A549 (cell line): ENCODE measurements at regions not wholly inside any gene's neighbourhood (a gene's known extent, or its start where the extent isn't known, plus 50 kb on each side); places are given as distances from the start of the nearest gene placed in this dataset.

Experiments
- ATAC-seq, 2 experiments: fragments of 200-7000 bp in 1 of 2; fragments of >200 bp in 1 of 2; cut with Nextera tagmentation in 1 of 2; cut with Tn5 transposase in 1 of 2; 3 replicates each; pipeline versions ENCODE4 v1.8.0 to v1.9.1; 2018 to 2020; ENCODE audit warnings: mild to moderate bottlenecking in 1 of 2, moderate library complexity in 1 of 2
- CTCF ChIA-PET: fragments of 300-600 bp; sonication (Branson Sonifier 250); formaldehyde crosslinking; extraction: SDS; loops from one replicate; lab custom pipeline; 2021; ENCODE audit warnings: antibody characterized with exemption, inconsistent platforms; lab: Yijun Ruan, JAX
- POLR2A ChIA-PET: fragments of 350-600 bp; formaldehyde crosslinking; extraction: SDS; loops from one replicate; lab custom pipeline; 2021; ENCODE audit warnings: antibody characterized with exemption, inconsistent platforms; lab: Yijun Ruan, JAX
- DNase-seq, 2 experiments: peaks; one replicate each; pipeline versions ENCODE4 v3.0.0 to v3.0.0-alpha.2; 2011 to 2016; ENCODE audit warnings: low read depth in 1 of 2, low spot score in 1 of 2
- FAIRE-seq: peaks from 2 replicates; lab custom pipeline; 2011; peaks lifted over from hg19 to GRCh38; lab: Jason Lieb, UNC
- H3K27ac ChIP-seq, 2 experiments: fragments of >200 bp; sonication (Bioruptor Twin); formaldehyde crosslinking; 3 replicates each; pipeline ENCODE4 v1.5.1; 2016 to 2017
- H3K4me1 ChIP-seq: fragments of >200 bp; sonication (Bioruptor Twin); formaldehyde crosslinking; 3 replicates; pipeline ENCODE4 v1.6.1; 2016
- H3K4me2 ChIP-seq: fragments of >200 bp; sonication (Bioruptor Twin); formaldehyde crosslinking; 3 replicates; pipeline ENCODE4 v1.6.1; 2016
- H3K4me3 ChIP-seq: fragments of >200 bp; sonication (Bioruptor Twin); formaldehyde crosslinking; 3 replicates; pipeline ENCODE4 v1.5.1; 2016
- H3K9me3 ChIP-seq: fragments of >200 bp; sonication (Bioruptor Twin); formaldehyde crosslinking; 3 replicates; pipeline ENCODE4 v1.6.1; 2016
- CBX2 ChIP-seq: fragments of 200-600 bp; sonication (generic); IDR thresholded peaks from 2 replicates; pipeline ENCODE4 v1.6.1; 2016; ENCODE audit warnings: low read depth, mild to moderate bottlenecking, borderline replicate concordance
- CHD2 ChIP-seq: fragments of 150-350 bp; IDR thresholded peaks from 2 replicates; pipeline ENCODE4 v1.6.1; 2014; ENCODE audit warnings: low read length; ENCODE audit not compliant: partially characterized antibody
- EHF ChIP-seq: fragments of 250-450 bp; sonication (Bioruptor Pico); IDR thresholded peaks from 2 replicates; pipeline ENCODE4 v1.5.0; 2020; ENCODE audit warnings: mild to moderate bottlenecking
- EP300 ChIP-seq, 2 experiments: fragments of >200 bp; sonication (Bioruptor Twin); formaldehyde crosslinking; IDR thresholded peaks; 2 replicates in 1 of 2; 3 replicates in 1 of 2; pipeline ENCODE4 v1.6.1; 2016 to 2017
- FOXS1 ChIP-seq: fragments of 250-450 bp; sonication (Bioruptor Pico); IDR thresholded peaks from 2 replicates; pipeline ENCODE4 v1.5.0; 2020; ENCODE audit warnings: mild to moderate bottlenecking, moderate library complexity
- HEYL ChIP-seq: fragments of 250-450 bp; sonication (Bioruptor Pico); IDR thresholded peaks from 2 replicates; pipeline ENCODE4 v1.8.0; 2021; ENCODE audit warnings: mild to moderate bottlenecking, moderate library complexity
- HOXB13 ChIP-seq: fragments of 250-450 bp; sonication (Bioruptor Pico); IDR thresholded peaks from 2 replicates; pipeline ENCODE4 v1.5.0; 2020; ENCODE audit warnings: low read depth, mild to moderate bottlenecking, moderate library complexity
- HOXB5 ChIP-seq: fragments of 250-450 bp; sonication (Bioruptor Pico); IDR thresholded peaks from 2 replicates; pipeline ENCODE4 v1.5.0; 2020; ENCODE audit warnings: mild to moderate bottlenecking, moderate library complexity
- KDM5A ChIP-seq: fragments of 200-600 bp; sonication (generic); IDR thresholded peaks from 2 replicates; pipeline ENCODE4 v1.6.1; 2016; ENCODE audit warnings: antibody characterized with exemption, mild to moderate bottlenecking
- NFE2L2 ChIP-seq: fragments of 150-350 bp; conservative IDR thresholded peaks from 2 replicates; pipeline ENCODE4 v1.6.1; 2014; ENCODE audit warnings: low read length
- NPAS2 ChIP-seq: fragments of 250-450 bp; sonication (Bioruptor Pico); IDR thresholded peaks from 2 replicates; pipeline ENCODE4 v1.8.0; 2022; ENCODE audit warnings: mild to moderate bottlenecking, moderate library complexity, borderline replicate concordance
- PHF8 ChIP-seq: fragments of 200-600 bp; sonication (generic); IDR thresholded peaks from 2 replicates; pipeline ENCODE4 v1.6.1; 2016; ENCODE audit warnings: low read depth, mild to moderate bottlenecking, antibody characterized with exemption, moderate library complexity, borderline replicate concordance
- POLR2A ChIP-seq: IDR thresholded peaks from 2 replicates; pipeline ENCODE4 v1.6.1; 2012; ENCODE audit warnings: mild to moderate bottlenecking, low read length
- POLR2AphosphoS2 ChIP-seq: conservative IDR thresholded peaks from 2 replicates; pipeline ENCODE4 v1.6.1; 2012; ENCODE audit warnings: low read length, improper control_type of control experiment, inconsistent platforms
- RAD21 ChIP-seq, 2 experiments: fragments of >200 bp in 1 of 2; sonication (Bioruptor Twin) in 1 of 2; formaldehyde crosslinking in 1 of 2; IDR thresholded peaks in 1 of 2; conservative IDR thresholded peaks in 1 of 2; 2 replicates in 1 of 2; 3 replicates in 1 of 2; pipeline ENCODE4 v1.6.1; 2012 to 2018; ENCODE audit warnings: inconsistent platforms in 1 of 2
- RARB ChIP-seq: fragments of 250-450 bp; sonication (Bioruptor Pico); IDR thresholded peaks from 2 replicates; pipeline ENCODE4 v1.8.0; 2021; ENCODE audit warnings: mild to moderate bottlenecking, moderate library complexity
- TP53 ChIP-seq: fragments of 250-450 bp; sonication (Bioruptor Pico); IDR thresholded peaks from 2 replicates; pipeline ENCODE4 v1.5.0; 2021; ENCODE audit warnings: mild to moderate bottlenecking, moderate library complexity
- ZFP36 ChIP-seq: fragments of 450-650 bp; IDR thresholded peaks from 2 replicates; pipeline ENCODE4 v1.6.1; 2014; ENCODE audit warnings: borderline replicate concordance; ENCODE audit not compliant: partially characterized antibody
- WGBS: methylation state at CpG from one replicate; pipeline ENCODE4 v1.1.6; 2017; ENCODE audit errors: missing lambda C conversion rate; 5-methylcytosine and 5-hydroxymethylcytosine counted together
- TF ChIP-seq, protein P1 (sequence below): IDR thresholded peaks from 2 replicates; pipeline ENCODE4 v1.6.1; 2012
- TF ChIP-seq, protein P2 (sequence below): fragments of >200 bp; sonication (Bioruptor Twin); formaldehyde crosslinking; IDR thresholded peaks from 3 replicates; pipeline ENCODE4 v1.6.1; 2016
- TF ChIP-seq, protein P3 (sequence below): fragments of 150-350 bp; IDR thresholded peaks from 2 replicates; pipeline ENCODE4 v1.6.1; 2014; ENCODE audit warnings: low read depth, mild to moderate bottlenecking, low read length
- TF ChIP-seq, protein P4 (sequence below): fragments of 450-650 bp; IDR thresholded peaks from 2 replicates; pipeline ENCODE4 v1.6.1; 2014; ENCODE audit warnings: antibody characterized with exemption
- TF ChIP-seq, protein P5 (sequence below): fragments of 250-450 bp; sonication (Bioruptor Pico); IDR thresholded peaks from 2 replicates; pipeline ENCODE4 v1.5.0; 2020; ENCODE audit warnings: low read depth, mild to moderate bottlenecking, moderate library complexity
- TF ChIP-seq, protein P6 (sequence below): IDR thresholded peaks from 2 replicates; pipeline ENCODE4 v1.6.1; 2012; ENCODE audit warnings: low read depth, borderline replicate concordance
- TF ChIP-seq, protein P7 (sequence below): fragments of 250-450 bp; sonication (Bioruptor Pico); IDR thresholded peaks from 2 replicates; pipeline ENCODE4 v1.5.0; 2021; ENCODE audit warnings: mild to moderate bottlenecking, moderate library complexity, borderline replicate concordance
- TF ChIP-seq, protein P8 (sequence below): IDR thresholded peaks from 2 replicates; pipeline ENCODE4 v1.6.1; 2012

DNA sequence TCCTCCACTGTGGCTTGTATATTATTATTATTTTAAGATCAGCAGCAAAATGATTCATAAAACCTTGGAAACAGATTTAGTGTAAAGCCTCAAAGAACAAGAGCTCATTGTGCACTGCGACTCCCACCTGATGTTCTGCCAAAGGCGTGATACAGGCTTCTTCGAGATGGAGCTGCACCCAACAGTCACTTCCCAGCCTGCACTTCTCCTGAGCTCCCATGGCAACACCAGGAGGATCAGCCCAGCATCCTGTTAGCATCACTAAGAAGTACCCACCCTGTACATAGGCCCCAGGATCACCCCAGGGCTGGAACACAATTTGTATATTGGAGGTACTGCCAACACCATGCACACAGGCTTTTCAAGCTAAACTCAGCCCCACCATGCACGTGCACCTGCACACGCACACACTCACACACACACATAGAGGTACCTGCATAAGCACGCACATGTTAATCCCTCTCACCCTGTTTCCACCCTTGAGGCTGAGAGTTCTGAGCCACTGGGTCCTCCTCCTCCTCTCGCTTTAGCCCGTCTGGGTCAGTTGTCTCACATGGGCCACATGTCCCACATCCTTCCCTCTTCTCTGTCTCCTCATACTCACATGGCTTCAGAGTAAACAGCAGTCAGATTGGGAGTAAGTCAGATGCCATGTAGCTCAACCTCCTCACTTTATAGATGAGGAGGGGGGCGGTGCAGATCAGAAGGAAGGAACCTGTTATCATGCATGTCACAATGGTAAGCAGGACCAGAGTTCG, 281.9 kb upstream of the POU3F1 start:
- DNase-seq (no peak), FAIRE-seq (no peak), ATAC-seq (no peak)
- POLR2A ChIA-PET, result no interaction called here
- Histone ChIP-seq H3K9me3 (no peaks in the 10 kb centered on the region), H3K4me1 (no peaks in the 10 kb centered on the region), H3K4me3 (no peak overlapping the region), H3K4me2 (no peak overlapping the region), H3K27ac (no peak overlapping the region)
- WGBS, result 32% methylated on average over 10 of the region's 10 CpGs
- CTCF ChIA-PET, result interaction anchor here (0.9 kb wide), 1 partner anchor 541 kb away, joined by 3 read pairs; no protein-coding TSS in a partner anchor
- TF ChIP-seq, protein P1, sequence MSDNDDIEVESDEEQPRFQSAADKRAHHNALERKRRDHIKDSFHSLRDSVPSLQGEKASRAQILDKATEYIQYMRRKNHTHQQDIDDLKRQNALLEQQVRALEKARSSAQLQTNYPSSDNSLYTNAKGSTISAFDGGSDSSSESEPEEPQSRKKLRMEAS, result no peak
- TF ChIP-seq CHD2 (no peak), HEYL (no peak), CBX2 (no peak), HOXB5 (no peak), RARB (no peak), PHF8 (no peak), EP300 (IDR thresholded peaks at IDR 0.05) (no peak), HOXB13 (CRISPR knock-in tag) (no peak), KDM5A (no peak)
- TF ChIP-seq, protein P2, sequence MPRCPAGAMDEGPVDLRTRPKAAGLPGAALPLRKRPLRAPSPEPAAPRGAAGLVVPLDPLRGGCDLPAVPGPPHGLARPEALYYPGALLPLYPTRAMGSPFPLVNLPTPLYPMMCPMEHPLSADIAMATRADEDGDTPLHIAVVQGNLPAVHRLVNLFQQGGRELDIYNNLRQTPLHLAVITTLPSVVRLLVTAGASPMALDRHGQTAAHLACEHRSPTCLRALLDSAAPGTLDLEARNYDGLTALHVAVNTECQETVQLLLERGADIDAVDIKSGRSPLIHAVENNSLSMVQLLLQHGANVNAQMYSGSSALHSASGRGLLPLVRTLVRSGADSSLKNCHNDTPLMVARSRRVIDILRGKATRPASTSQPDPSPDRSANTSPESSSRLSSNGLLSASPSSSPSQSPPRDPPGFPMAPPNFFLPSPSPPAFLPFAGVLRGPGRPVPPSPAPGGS, result no peak
- TF ChIP-seq, protein P3, sequence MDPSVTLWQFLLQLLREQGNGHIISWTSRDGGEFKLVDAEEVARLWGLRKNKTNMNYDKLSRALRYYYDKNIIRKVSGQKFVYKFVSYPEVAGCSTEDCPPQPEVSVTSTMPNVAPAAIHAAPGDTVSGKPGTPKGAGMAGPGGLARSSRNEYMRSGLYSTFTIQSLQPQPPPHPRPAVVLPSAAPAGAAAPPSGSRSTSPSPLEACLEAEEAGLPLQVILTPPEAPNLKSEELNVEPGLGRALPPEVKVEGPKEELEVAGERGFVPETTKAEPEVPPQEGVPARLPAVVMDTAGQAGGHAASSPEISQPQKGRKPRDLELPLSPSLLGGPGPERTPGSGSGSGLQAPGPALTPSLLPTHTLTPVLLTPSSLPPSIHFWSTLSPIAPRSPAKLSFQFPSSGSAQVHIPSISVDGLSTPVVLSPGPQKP, result no peak
- TF ChIP-seq, protein P4, sequence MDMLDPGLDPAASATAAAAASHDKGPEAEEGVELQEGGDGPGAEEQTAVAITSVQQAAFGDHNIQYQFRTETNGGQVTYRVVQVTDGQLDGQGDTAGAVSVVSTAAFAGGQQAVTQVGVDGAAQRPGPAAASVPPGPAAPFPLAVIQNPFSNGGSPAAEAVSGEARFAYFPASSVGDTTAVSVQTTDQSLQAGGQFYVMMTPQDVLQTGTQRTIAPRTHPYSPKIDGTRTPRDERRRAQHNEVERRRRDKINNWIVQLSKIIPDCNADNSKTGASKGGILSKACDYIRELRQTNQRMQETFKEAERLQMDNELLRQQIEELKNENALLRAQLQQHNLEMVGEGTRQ, result no peak

DNA sequence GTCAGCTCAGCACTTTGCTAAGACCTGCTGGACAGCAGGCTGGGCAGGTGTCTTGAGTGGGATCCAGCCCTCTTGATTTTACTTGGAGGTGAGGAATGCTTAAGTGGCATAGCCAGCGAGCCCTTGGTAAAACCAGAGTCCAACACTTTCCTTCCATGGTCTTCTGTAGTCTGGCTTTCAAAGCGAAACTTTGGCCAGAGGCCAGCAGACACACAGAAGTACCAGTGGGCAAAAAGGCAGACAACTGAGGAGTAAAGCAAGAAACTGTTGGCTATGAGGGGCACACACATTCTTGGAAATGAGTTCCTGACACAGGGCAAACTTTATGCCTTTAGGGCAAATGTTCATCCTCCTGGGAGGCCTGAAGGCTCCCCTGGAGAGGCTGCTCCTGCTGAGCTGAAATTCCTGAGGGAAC, 281.0 kb upstream of the POU3F1 start:
- TF ChIP-seq, protein P5, sequence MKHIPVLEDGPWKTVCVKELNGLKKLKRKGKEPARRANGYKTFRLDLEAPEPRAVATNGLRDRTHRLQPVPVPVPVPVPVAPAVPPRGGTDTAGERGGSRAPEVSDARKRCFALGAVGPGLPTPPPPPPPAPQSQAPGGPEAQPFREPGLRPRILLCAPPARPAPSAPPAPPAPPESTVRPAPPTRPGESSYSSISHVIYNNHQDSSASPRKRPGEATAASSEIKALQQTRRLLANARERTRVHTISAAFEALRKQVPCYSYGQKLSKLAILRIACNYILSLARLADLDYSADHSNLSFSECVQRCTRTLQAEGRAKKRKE (CRISPR knock-in tag), result no peak
- no peak for TF ChIP-seq NPAS2 (CRISPR knock-in tag)
- no peak for TF ChIP-seq TP53 (CRISPR knock-in tag)
- no peak for TF ChIP-seq ZFP36
- no peak for TF ChIP-seq EHF (CRISPR knock-in tag)
- no peak for TF ChIP-seq NFE2L2
- no peak for TF ChIP-seq HOXB13 (CRISPR knock-in tag)
- no peak for TF ChIP-seq RAD21 (conservative IDR thresholded peaks at IDR 0.05 in 1 of 2, IDR thresholded peaks at IDR 0.05 in 1 of 2)
- no peak for TF ChIP-seq POLR2AphosphoS2
- no peak for TF ChIP-seq FOXS1 (CRISPR knock-in tag)
- TF ChIP-seq HEYL, result no peak
- TF ChIP-seq POLR2A, result no peak
- TF ChIP-seq, protein P6, sequence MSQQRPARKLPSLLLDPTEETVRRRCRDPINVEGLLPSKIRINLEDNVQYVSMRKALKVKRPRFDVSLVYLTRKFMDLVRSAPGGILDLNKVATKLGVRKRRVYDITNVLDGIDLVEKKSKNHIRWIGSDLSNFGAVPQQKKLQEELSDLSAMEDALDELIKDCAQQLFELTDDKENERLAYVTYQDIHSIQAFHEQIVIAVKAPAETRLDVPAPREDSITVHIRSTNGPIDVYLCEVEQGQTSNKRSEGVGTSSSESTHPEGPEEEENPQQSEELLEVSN, result no peak
- TF ChIP-seq, protein P7, sequence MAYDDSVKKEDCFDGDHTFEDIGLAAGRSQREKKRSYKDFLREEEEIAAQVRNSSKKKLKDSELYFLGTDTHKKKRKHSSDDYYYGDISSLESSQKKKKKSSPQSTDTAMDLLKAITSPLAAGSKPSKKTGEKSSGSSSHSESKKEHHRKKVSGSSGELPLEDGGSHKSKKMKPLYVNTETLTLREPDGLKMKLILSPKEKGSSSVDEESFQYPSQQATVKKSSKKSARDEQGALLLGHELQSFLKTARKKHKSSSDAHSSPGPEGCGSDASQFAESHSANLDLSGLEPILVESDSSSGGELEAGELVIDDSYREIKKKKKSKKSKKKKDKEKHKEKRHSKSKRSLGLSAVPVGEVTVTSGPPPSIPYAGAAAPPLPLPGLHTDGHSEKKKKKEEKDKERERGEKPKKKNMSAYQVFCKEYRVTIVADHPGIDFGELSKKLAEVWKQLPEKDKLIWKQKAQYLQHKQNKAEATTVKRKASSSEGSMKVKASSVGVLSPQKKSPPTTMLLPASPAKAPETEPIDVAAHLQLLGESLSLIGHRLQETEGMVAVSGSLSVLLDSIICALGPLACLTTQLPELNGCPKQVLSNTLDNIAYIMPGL, result no peak
- TF ChIP-seq, protein P8, sequence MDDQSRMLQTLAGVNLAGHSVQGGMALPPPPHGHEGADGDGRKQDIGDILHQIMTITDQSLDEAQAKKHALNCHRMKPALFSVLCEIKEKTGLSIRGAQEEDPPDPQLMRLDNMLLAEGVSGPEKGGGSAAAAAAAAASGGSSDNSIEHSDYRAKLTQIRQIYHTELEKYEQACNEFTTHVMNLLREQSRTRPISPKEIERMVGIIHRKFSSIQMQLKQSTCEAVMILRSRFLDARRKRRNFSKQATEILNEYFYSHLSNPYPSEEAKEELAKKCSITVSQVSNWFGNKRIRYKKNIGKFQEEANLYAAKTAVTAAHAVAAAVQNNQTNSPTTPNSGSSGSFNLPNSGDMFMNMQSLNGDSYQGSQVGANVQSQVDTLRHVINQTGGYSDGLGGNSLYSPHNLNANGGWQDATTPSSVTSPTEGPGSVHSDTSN, result no peak
- TF ChIP-seq, protein P2, result no peak
- TF ChIP-seq PHF8, result no peak
- no peaks in the 10 kb centered on the region for H3K9me3 ChIP-seq
- H3K27ac ChIP-seq, result no peak overlapping the region
- no peaks in the 10 kb centered on the region for H3K4me1 ChIP-seq
- H3K4me3 ChIP-seq, result no peak overlapping the region
- no peak overlapping the region for H3K4me2 ChIP-seq
- ATAC-seq, result no peak
- WGBS, result 0% methylated on average over 1 of the region's 2 CpGs
- no peak for DNase-seq
- CTCF ChIA-PET, result interaction anchor here (0.9 kb wide), 1 partner anchor 13 kb away, joined by 3 read pairs; no protein-coding TSS in a partner anchor
- FAIRE-seq, result no peak
- POLR2A ChIA-PET, result no interaction called here
